GM12801 (cell line): ENCODE measurements at regions not wholly inside any gene's neighbourhood (a gene's known extent, or its start where the extent isn't known, plus 50 kb on each side); places are given as distances from the start of the nearest gene placed in this dataset.

ENCODE experiments used
- CTCF ChIP-seq: IDR thresholded peaks from one replicate; pipeline ENCODE4 v1.5.1; 2011; ENCODE audit warnings: control low read depth; ENCODE audit not compliant: insufficient read length; ENCODE audit errors: extremely low read depth

- TF ChIP-seq CTCF = no peak
Observed at GRCh38 chr12:46546634-46547273, 174.2 kb upstream of the SLC38A2 start.

- no peak for TF ChIP-seq CTCF
Observed at GRCh38 chr12:46538976-46539375, 166.4 kb upstream of the SLC38A2 start.

GRCh38 chr12:46537387-46537955 is 164.9 kb upstream of the SLC38A2 start:
- TF ChIP-seq CTCF = no peak

- TF ChIP-seq CTCF = no peak
Observed at GRCh38 chr12:46535907-46536306, 163.3 kb upstream of the SLC38A2 start.

GRCh38 chr12:46535376-46535775 is 162.8 kb upstream of the SLC38A2 start:
- no peak for TF ChIP-seq CTCF

- no peak for TF ChIP-seq CTCF
Observed at GRCh38 chr12:46534327-46534840, 161.8 kb upstream of the SLC38A2 start.

- no peak for TF ChIP-seq CTCF
Observed at GRCh38 chr12:46533723-46534122, 161.2 kb upstream of the SLC38A2 start.
